ENCODE measurements at regions not wholly inside any gene's neighbourhood (a gene's known extent, or its start where the extent isn't known, plus 50 kb on each side); places are given as distances from the start of the nearest gene placed in this dataset.
"Not testable (repeated sequence)": the region's sequence is repeated elsewhere in the genome, so short reads cannot be mapped to it uniquely, and the experiment has no call there.

DNA sequence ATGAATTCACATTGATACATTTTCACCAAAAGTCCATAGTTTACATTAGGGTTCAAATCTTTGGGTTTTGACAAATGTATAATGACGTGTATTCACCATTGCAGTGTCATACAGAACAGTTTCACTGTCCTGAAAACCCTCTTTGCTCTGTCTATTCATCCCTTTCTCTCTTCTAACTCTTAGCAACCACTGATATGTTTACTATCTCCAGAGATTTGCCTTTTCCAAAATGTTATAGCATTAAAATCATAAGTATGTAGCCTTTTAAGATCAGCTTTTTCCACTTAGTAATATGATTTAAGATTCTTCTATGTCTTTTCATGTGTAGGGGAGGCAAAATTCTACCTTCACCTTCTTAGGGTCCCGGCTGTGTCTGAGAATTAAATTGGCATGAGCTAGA is 203.8 kb downstream of the TPRG1 start:
- DNase-seq, result no peak

DNA sequence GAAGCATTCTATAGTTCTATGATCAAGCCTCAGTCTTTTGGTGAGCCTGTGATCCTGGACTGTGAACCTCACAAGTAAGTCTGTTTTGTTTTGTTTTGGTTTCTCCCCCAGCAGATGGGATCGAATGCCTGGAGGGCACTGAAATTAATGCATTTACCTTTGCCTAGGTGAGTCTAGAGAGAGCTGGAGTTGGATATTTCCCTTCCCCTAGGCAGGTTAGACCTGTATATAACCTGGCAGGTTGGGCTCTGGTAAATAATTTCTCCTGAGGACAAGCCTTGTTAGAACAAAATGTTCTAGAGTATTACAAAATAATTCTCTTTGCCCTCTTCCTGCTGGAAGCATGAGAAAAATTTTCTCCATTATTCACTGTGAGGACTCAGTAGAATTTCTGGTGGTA is 211.9 kb downstream of the TPRG1 start:
- no peak for DNase-seq

DNA sequence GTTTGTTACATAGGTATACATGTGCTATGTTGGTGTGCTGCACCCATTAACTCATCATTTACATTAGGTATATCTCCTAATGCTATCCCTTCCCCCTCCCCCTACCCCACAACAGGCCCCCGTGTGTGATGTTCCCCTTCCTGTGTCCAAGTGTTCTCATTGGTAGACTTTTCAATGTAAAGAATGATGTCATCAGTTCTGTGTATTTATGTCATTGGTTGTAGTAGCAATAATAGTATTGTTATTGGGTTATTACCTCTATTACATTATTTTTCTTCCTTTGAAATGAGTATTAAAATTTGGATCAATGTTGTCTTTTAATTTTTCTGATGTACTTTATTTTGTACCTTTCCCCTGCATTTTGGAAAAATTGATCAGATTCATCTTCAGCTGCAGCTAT is 214.1 kb downstream of the TPRG1 start:
- DNase-seq, result not testable (repeated sequence)

DNA sequence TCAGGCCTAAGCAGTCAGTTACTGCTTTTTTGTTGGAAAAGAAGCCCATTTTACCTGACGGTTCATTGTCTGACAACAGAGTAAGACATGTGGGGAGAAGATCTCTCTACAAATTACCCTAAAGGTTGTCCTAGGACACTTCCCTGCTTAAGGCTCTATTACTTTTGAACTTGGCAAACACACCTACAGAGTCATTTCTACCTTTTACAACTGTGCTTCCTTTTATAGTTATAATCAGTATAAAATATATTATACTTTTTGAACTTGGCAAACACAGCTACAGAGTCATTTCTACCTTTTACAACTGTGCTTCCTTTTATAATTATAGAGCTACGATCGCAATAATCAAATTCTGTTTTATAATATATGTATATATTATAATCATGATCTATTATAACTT is 215.0 kb downstream of the TPRG1 start:
- DNase-seq, result no peak

DNA sequence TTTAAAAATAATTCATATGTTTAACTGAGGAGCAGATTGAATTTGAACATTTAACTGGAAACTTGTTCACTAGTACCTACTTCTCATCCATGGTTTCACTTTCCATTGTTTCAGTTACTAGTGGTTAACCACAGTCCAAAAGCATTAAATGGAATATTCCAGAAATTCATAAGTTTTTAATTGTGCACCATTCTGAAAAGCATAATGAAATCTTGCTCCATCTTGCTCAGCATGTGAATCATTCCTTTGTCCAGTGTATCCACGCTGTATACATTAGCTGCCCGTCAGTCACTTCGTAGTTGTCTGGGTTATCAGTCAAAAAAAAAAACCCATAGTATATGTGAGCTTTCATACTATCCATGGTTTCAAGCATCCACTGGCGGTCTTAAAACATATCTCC is 217.6 kb downstream of the TPRG1 start:
- no peak for DNase-seq

DNA sequence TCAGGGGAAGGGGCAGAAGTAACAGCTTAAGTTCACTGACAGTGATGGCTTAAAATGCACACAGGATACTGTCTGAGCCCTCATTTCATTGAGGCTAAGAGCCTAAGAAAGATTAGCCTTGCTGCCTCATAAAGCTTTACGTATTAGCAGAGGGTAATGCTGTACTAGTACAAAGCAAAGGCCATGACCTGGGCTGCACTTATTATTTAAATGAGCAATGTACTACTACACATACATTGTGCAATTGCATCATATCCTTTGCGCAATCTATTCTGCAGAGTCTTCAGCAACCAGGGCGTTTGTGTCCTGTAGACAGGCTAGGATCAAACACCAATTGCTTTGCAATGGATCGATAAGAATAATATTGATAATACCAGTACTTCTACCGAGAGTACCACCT is 221.8 kb downstream of the TPRG1 start:
- no peak for DNase-seq

DNA sequence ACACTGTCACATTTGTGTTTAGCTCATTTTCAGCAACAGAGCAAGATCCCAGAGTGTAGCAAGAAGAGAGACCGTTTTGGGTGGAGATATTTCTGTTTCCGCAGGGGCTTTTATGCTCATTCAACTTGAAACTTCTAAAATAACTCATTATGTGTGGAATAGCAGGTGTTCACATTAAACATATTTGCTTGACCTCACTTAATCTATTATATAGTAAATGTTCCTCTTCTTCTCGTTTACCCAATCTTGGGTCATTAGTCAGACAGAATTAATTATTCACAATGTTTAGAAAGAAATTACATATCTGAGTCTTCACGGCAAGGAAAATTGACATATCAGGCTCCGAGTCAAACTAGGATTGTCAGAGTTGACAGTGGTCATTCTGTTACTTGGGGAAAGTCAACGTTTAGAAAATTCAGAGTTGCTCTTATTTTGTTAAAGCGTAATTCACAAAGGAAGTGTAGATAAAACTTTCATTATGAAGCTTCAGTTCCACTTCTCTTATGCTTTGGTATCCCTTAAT is 222.9 kb downstream of the TPRG1 start:
- no peak for DNase-seq

DNA sequence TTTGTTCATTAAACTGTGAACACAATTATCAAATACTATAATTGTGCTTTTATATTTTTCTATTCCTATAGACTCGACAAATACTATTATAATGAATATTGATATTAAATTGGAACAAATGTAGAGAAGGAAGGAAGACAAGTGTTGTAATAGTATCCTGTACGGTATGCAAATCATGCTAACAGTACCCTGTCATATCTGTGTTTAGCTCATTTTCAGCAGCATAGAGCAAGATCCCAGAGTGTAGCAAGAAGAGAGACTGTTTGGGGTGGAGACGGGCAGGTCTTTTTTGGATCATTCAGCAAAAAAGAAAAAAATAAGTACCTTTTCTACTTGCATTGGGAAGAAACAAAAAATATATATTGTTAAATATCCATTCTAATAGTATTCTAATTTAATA is 224.1 kb downstream of the TPRG1 start:
- DNase-seq, result no peak

DNA sequence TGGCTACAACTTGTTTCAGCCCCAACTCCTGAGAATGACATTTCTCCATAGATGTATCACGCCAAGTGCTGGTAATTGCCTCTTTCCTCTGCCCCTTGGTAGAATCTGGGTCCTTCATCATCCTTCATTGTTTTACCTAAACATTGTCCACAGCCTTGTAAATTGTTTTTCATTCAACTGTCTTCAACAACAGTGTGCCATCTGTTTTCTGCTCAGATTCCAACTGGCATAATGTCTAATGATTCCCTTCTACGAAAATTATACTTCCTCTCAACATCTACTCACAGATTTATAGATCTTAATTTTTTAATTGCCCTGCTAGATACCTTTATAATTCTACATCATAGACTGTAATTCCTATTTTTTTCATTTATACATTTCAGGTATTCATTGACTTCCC is 226.9 kb downstream of the TPRG1 start:
- peak in 1 of 14 donors; percentile 29 for DNase-seq

DNA sequence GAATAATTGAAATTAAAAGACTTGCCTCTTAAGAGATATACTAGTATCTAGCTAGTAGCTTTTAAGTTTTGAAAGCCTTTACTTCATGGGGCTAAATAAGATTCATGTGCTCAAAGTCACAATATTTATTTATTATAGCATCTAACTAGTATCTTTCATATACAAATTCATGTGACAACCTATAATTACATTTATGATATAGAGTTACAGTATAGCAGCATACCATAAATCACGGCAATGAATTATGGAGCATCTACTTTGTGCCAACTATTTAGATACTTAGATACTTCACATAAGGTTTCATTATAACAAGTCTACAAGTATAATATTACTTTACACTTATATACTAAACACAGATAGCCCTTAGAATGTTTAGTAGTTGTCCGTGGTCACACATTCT is 229.4 kb downstream of the TPRG1 start:
- DNase-seq, result no peak

DNA sequence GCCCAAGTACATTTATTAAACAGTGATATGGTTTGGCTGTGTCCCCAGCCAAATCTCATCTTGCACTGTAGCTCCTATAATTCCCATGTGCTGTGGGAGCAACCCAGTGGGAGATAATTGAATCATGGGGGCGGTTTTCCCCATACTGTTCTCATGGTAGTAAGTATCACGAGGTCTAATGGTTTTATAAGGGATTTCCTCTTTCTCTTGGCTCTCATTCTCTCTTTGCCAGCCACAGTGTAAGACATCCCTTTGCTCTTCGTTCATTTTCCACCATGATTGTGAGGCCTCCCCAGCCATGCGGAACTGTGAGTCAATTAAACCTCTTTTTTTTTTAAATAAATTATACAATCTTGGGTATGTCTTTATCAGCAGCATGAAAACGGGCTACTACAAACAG is 228.0 kb upstream of the TP63 start:
- no peak for DNase-seq

DNA sequence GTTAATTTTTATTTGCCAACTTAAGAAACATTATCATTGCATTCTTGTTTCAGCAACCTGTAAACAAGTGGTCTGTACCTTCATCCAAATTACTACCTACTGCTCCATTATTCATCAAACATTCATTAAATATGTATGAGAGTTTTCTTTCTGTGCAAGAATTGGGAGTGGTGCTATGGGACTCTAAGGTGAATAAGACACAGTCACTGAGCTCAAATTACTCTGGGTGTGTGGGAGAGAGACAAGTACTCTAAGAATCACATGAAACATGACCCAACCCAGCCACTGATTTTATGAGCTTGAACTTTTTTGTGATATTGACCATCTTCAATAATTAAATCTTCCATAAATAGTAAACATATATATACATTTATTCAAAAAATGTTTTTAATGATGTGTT is 227.2 kb upstream of the TP63 start:
- DNase-seq, result no peak

DNA sequence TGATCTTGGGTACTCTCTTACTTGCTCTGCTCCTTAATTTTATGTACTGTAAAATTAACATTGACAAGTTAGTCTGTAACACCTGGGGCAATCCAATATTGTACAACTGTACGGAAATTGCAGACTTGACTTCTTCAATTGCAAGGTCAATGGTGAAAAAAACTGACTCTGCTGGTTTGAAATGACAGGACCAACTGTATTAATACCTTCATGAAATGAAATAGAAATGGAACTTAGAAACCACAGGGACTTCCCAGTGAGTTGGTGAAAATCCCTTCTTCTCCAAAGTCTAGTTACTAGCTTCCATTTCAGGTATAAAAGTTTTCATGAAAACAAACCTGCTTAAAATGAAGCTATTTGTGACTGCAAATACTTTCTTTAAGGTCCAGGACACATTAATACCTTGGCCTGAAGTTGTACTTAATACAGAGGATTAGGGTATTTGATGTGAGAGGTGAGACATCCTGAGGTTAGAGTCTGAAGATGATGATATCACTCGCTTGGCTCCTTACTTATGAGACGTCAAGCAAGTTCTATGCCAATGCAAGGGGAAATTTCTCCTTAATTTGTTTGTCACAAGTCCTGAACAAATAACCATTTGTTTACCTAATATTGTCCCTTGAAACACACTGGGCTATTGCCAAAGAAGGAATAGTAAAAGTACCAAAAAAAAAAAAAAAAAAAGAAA is 226.2 kb upstream of the TP63 start:
- DNase-seq, result no peak

DNA sequence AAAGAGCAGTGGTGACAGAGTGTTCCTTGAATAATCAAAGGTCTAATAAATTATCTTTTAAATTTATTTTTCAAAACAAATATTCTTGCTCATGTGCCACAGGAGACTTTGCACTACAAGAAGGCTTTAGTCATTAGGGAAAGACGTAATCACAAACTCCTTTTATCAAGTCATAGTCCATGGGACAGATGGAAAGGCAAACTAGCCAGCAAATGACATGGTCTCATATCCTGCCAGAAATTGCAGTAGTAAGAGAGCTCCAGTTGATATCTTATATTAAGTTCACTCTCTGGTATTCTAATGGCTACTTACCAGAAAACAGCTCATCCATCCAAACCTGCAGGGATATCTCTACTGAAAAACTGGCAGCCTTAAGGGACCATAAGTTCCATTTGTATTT is 225.0 kb upstream of the TP63 start:
- no peak for DNase-seq

DNA sequence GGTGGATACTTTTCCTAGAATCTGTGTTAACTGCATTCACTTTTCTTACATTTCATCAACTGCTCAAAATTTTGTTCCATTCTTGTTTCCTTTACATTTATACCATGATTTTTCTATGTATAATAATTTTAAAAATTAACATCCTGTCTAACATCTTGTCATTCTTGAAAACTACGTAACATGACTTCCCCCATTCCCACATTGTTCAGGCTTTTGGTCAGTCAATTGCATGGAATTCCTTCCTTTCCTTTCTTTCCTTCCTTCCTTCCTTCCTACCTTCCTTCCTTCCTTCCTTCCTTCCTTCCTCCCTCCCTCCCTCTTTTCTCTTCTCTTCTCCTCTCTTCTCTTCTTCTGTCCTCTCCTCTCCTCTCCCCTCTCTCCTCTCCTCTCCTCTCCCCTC is 220.7 kb upstream of the TP63 start:
- DNase-seq, result no peak

DNA sequence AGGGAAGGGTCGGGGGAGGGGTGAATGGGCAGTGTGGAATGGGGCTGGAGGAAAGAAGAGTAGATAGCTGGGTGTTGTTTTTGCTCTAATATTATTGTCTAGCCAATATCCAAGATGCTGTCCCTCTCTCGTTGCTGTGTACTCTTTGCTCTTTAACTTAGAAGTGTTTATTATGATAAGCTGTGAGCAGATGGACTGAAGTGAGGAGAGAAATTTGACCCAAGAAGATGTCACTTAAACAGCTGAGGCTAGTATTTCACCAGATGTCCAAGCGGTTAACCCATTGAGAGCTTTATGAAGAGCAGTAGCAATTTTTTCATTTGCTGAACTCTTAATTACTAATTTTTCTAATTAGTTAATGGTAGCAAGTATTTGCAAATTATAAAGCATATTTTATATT is 212.2 kb upstream of the TP63 start:
- no peak for DNase-seq

DNA sequence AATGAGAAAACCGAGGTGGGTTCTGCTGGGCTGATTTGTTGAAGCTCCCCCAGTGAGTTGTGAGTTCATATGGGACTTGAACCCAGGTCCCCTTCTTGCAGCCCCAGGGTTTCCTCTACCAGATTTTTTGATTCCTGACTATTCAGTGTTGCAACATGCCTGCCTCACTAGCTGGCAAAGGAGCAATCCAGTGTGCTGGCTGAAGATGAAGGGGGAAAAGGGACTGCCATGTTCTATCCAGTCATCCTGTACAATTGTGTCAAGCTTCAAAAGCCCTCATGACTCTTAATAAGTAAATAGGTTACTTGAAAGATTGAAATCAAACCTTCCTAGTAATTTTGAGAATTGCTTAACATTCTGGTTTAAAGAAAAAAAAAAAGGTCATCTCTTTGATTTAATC is 211.5 kb upstream of the TP63 start:
- DNase-seq, result no peak

DNA sequence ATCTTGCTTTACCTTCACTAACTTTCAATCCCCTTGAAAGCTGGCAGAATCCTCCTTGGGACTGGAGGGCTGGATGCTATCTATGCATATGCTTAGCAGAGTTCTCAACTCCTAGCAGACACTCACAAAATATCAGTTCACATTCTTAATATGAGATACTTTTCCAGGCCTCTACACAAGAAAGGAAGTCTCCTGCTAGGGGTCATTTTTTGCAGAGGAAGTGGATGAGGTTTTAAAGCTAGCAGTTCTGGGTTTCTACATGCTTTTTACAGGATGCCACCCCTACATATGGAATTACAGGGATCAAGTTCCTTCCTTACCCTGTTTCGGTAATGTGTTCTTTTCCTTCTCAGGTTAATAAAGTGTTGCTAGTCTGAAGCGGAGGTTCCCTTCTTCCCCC is 206.3 kb upstream of the TP63 start:
- no peak for DNase-seq

DNA sequence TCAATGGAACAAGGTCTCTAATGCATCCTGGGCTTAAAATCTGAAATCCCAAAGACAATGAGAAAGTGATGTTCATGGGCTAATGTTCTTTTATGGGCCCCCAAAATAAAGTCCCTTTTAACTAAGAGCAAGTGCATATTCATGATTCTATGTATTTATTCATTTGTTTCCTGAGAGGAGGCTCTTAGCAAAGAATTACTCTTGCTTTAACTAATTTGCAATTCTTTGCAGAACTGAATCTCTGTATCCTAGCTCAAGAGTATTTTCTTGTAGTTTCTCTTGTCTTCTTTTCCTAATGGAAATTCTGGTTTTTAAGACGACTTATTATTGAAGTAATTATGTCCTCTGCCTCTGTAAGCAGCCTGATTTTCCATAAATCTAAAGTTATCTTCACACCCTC is 202.2 kb upstream of the TP63 start:
- DNase-seq, result no peak

DNA sequence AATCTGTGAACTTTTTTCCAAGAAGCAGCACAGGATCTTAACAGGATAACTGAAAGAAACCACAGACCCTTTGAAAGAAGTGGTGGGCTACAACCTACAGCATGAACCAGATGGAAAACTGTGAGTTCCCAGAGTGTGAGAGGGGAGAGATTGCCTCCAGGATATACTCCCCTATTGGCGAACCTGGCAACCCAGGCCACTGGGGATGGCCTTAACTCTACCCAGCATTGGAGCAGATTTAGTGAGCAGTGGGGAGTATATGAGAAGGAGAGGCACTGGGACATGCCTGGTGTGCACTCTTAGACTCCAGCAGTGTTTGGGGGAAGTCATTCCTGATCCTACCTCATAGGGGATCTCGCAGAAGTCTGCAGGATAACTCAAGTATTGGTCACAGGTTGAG is 201.0 kb upstream of the TP63 start:
- no peak for DNase-seq

DNA sequence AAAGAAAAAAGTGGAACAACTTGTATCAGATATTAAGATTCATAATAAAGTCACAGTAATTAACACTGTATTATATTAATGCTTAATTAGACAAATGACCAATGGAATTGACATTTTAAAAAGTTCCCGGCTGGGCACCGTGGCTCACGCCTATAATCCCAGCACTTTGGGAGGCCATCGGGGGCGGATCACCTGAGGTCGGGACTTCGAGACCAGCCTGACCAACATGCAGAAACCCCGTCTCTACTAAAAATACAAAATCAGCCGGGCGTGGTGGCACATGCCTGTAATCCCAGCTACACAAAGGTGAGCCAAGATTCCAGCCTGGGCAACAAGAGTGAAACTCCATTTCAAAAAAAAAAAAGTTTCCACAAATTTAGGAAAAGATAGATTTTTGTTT is 188.9 kb upstream of the TP63 start:
- DNase-seq, result not testable (repeated sequence)

DNA sequence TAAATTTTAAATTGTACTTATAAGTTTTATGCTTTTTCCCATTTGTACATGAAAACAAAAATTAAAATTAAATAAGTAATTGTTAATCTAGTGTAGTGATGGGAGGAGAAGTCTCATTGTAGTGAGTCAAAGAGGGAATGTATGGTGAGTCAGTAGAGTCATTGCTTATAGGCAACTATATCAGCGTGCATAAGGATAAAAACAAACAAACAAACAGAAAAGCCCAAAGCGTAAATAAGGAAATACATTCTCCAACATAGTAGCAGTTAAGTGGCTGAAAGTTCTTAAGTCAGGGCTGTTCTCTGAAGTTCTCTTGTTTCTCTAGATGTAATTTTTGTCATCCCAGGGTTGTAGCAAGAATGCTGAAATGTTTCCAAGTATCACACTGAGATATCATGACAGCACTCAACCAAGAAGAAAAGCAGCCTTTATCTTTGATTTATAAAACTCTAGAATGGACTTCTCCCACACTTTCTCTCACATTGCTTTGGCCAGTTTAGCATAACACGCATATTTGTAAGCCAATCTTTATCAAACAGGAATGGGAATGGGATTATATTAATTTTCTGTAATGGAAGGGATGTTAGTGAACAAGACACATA is 184.1 kb upstream of the TP63 start:
- no peak for DNase-seq

DNA sequence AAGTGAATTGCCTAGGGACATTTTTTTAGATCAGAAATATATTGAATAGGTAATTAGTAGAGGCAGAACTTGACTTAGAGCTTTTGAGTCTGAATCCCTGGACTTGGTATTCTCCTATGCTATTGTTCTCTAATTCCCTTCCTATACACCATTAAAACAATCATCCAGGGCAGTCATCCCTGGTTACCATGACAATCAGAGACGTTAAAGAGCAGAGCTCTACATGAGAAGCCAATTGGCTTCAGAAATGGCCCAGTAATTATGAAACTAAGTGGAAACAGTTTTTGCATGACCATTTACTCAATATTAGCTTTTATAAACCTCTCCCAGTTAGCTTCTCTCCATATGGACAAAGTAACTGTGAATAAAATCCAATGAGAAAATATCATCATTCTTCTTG is 182.1 kb upstream of the TP63 start:
- DNase-seq, result no peak

DNA sequence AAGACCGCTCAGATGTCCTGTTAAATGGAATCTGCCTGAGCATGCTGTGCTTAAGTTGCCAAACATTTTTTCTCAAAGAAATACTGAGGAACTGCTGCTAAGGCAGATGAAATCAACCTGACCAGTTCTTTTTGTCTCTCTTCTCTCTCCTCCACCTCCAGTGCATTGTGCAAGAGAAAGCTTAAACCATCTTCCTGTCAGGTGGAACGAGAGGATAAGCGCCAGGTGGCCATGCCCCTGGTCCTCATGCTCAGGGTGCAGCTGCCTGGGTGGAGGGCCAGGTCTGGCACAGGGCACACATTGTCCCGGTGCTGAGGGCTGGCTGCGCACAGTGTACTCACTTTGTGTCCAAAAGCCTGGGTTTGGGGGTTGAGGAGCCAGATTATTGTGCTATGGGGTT is 176.2 kb upstream of the TP63 start:
- DNase-seq, result peak in 1 of 14 donors; percentile 8

All from C1 segment of cervical spinal cord (tissue), 14 donors.